Mesothelial cell of epicardium (in vitro differentiated cells): ENCODE measurements at regions not wholly inside any gene's neighbourhood (a gene's known extent, or its start where the extent isn't known, plus 50 kb on each side); places are given as distances from the start of the nearest gene placed in this dataset.
"Not testable (repeated sequence)": the region's sequence is repeated elsewhere in the genome, so short reads cannot be mapped to it uniquely, and the experiment has no call there.

Experiments used
- DNase-seq, 2 experiments: peaks; one replicate each; pipeline ENCODE4 v3.0.0; 2021; ENCODE audit warnings: low spot score in 2 of 2; ENCODE audit not compliant: unreplicated experiment in 2 of 2
- H3K27ac Mint-ChIP-seq: 2 replicates; pipeline ENCODE4 v1.8.0; 2021; ENCODE audit warnings: mixed read lengths
- H3K27me3 Mint-ChIP-seq: 2 replicates; pipeline ENCODE4 v1.8.0; 2021; ENCODE audit warnings: low read depth, mixed read lengths
- H3K36me3 Mint-ChIP-seq: 2 replicates; pipeline ENCODE4 v1.8.0; 2021; ENCODE audit warnings: mixed read lengths
- H3K4me1 Mint-ChIP-seq: 2 replicates; pipeline ENCODE4 v1.8.0; 2021; ENCODE audit warnings: mixed read lengths
- H3K4me3 Mint-ChIP-seq: 2 replicates; pipeline ENCODE4 v1.8.0; 2021; ENCODE audit warnings: mild to moderate bottlenecking, moderate library complexity, mixed read lengths
- H3K9me3 Mint-ChIP-seq: 2 replicates; pipeline ENCODE4 v1.8.0; 2021; ENCODE audit warnings: mixed read lengths
- CTCF ChIP-seq: fragments of 200-600 bp; sonication (generic); IDR thresholded peaks from one replicate; pipeline ENCODE4 v1.5.0; 2021; ENCODE audit warnings: antibody characterized with exemption; ENCODE audit not compliant: unreplicated experiment

GRCh38 chr2:132268284-132268976, 106.7 kb upstream of the ANKRD30BL start:
- TF ChIP-seq CTCF: peak; percentile 45
- not testable (repeated sequence) for H3K27ac Mint-ChIP-seq, H3K4me3 Mint-ChIP-seq, H3K36me3 Mint-ChIP-seq, H3K4me1 Mint-ChIP-seq, H3K27me3 Mint-ChIP-seq, H3K9me3 Mint-ChIP-seq
- peak; percentile 77 to 91 for DNase-seq

- no peaks in the 10 kb centered on the region for H3K27me3 Mint-ChIP-seq
- peaks cover 1% of the 10 kb centered on the region for H3K4me1 Mint-ChIP-seq
- H3K36me3 Mint-ChIP-seq: no peaks in the 10 kb centered on the region
- DNase-seq: no peak
- no peak for TF ChIP-seq CTCF
- H3K9me3 Mint-ChIP-seq: no peaks in the 10 kb centered on the region
- H3K27ac Mint-ChIP-seq: no peak overlapping the region
- no peak overlapping the region for H3K4me3 Mint-ChIP-seq
Measured at GRCh38 chr2:132268977-132269523, 107.3 kb upstream of the ANKRD30BL start.

GRCh38 chr2:132270255-132270654, 108.5 kb upstream of the ANKRD30BL start:
- Mint-ChIP-seq H3K27ac (no peak overlapping the region), H3K36me3 (no peaks in the 10 kb centered on the region), H3K27me3 (no peaks in the 10 kb centered on the region), H3K4me3 (no peak overlapping the region), H3K9me3 (no peaks in the 10 kb centered on the region), H3K4me1 (peaks cover 1% of the 10 kb centered on the region)
- DNase-seq: no peak
- TF ChIP-seq CTCF: no peak

DNA sequence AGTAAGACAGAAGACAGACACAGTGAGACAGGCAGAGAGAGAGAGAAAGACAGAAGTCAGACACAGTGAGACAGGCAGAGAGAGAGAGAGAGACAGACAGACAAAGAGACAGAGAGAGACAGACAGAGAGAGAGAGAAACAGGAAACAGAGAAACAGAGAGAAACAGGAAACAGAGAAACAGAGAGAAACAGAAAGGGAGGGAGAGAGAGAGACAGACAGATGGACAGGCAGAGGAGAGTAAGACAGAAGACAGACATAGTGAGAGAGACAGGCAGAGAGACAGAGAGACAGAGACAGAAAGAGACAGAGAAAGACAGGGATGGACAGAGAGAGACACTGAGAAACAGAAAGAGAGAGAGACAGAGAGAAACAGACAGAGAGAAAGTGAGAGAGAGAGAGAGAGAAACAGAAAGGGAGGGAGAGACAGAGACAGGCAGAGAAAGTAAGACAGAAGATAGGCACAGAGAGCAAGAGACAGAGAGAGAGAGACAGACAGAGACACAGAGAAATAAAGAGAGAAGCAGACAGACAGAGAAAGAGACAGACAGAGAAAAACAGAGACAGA, 109.3 kb upstream of the ANKRD30BL start:
- no peaks in the 10 kb centered on the region for H3K27me3 Mint-ChIP-seq
- H3K27ac Mint-ChIP-seq: no peak overlapping the region
- H3K4me1 Mint-ChIP-seq: peaks cover 1% of the 10 kb centered on the region
- no peaks in the 10 kb centered on the region for H3K9me3 Mint-ChIP-seq
- H3K4me3 Mint-ChIP-seq: no peak overlapping the region
- TF ChIP-seq CTCF: no peak
- H3K36me3 Mint-ChIP-seq: no peaks in the 10 kb centered on the region
- DNase-seq: no peak

DNA sequence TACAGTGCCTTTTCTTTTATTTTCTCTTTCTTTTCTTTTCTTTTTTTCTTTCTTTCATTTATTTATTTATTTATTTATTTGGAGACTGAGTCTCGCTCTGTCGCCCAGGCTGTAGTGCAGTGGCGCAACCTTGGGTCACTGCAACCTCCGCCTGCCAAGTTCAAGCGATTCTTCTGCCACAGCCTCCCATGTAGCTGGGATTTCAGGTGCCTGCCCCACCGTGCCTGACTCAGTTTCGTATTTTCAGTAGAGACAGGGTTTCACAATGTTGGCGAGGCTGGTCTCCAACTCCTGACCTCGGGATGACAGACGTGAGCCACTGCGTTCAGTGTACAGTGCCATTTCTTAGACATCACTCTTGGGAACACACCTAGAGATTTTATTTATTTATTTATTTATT, 110.0 kb upstream of the ANKRD30BL start:
- not testable (repeated sequence) for DNase-seq, H3K36me3 Mint-ChIP-seq, H3K4me1 Mint-ChIP-seq, H3K4me3 Mint-ChIP-seq, H3K27ac Mint-ChIP-seq, H3K9me3 Mint-ChIP-seq, H3K27me3 Mint-ChIP-seq

- no peak for DNase-seq
- H3K27ac Mint-ChIP-seq: no peak overlapping the region
- peaks cover 1% of the 10 kb centered on the region for H3K4me1 Mint-ChIP-seq
- H3K27me3 Mint-ChIP-seq: no peaks in the 10 kb centered on the region
- H3K36me3 Mint-ChIP-seq: no peaks in the 10 kb centered on the region
- no peak for TF ChIP-seq CTCF
- no peak overlapping the region for H3K4me3 Mint-ChIP-seq
- H3K9me3 Mint-ChIP-seq: peaks cover under 1% of the 10 kb centered on the region
Measured at GRCh38 chr2:132272713-132273112, 111.0 kb upstream of the ANKRD30BL start.

GRCh38 chr2:132273585-132273984, 111.8 kb upstream of the ANKRD30BL start:
- not testable (repeated sequence) for H3K36me3 Mint-ChIP-seq, DNase-seq, H3K27ac Mint-ChIP-seq, H3K4me1 Mint-ChIP-seq, H3K4me3 Mint-ChIP-seq, H3K27me3 Mint-ChIP-seq, H3K9me3 Mint-ChIP-seq
